ENCODE measurements at regions not wholly inside any gene's neighbourhood (a gene's known extent, or its start where the extent isn't known, plus 50 kb on each side); places are given as distances from the start of the nearest gene placed in this dataset.
A peak's percentile ranks its signal among the peaks of the same experiment; 100 is the strongest.

DNA sequence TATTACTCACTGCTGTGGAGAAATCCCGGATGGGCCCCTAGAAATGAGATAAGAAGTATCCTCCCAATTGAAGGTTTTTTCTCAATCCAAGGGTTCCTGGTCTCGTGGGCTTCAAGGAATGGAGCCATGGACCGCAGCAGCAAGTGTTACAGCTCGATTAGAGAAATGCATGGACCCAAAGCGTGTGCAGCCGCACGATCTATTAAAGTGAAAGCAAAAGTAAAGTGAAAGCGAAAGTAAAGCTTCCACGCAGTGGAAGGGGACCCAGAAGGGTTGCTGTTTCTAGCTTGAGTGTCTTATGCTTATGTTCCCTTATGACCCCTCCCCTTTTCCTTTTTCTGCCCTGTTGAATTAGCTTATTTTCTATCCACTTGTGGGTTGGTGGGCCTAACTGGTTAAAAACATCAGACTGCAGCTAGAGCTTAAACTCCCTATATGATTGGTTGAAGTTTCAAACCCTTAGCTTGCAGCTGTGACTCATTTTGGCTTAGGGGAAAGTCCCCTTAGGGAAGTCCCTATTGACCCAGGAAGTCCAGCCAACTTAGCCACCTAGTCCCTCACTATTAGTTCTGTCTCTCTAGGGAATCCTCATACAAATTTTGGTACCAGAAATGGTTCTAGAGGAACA, 1111.8 kb downstream of the TAF11L14 start:
- H3K4me1 ChIP-seq = no peaks in the 10 kb centered on the region
- peak overlapping the region in 1 of 2 donors; percentile 10 for H3K27ac ChIP-seq
- H3K27me3 ChIP-seq = no peaks in the 10 kb centered on the region
- peak overlapping the region; percentile 47 to 53 for H3K4me3 ChIP-seq
- intact Hi-C loops (cut with DNase I) = no loop called here
- H3K9me3 ChIP-seq = no peaks in the 10 kb centered on the region
- DNase-seq (ENCODE audit: low spot score in 2 of 2) = no peak
- H3K36me3 ChIP-seq = no peaks in the 10 kb centered on the region
- TF ChIP-seq, protein P1, sequence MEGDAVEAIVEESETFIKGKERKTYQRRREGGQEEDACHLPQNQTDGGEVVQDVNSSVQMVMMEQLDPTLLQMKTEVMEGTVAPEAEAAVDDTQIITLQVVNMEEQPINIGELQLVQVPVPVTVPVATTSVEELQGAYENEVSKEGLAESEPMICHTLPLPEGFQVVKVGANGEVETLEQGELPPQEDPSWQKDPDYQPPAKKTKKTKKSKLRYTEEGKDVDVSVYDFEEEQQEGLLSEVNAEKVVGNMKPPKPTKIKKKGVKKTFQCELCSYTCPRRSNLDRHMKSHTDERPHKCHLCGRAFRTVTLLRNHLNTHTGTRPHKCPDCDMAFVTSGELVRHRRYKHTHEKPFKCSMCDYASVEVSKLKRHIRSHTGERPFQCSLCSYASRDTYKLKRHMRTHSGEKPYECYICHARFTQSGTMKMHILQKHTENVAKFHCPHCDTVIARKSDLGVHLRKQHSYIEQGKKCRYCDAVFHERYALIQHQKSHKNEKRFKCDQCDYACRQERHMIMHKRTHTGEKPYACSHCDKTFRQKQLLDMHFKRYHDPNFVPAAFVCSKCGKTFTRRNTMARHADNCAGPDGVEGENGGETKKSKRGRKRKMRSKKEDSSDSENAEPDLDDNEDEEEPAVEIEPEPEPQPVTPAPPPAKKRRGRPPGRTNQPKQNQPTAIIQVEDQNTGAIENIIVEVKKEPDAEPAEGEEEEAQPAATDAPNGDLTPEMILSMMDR (IDR thresholded peaks at IDR 0.05) = no peak

DNA sequence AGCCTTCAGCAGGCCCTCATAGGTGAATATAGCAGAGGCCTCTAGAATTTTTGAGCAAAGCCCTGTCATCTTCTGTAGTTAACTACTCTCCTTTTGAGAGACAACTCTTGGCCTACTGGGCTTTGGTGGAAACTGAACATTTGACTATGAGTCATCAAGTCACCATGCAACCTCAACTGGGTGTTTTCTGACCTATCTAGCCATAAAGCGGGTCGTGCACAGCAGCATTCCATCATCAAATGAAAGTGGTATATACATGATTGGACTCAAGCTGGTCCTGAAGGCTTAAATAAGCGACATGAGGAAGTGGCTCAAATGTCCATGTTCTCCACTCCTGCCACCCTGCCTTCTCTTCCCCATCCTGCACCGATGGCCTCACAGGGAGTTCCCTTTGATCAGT, 1115.5 kb downstream of the TAF11L14 start:
- DNase-seq (ENCODE audit: low spot score in 2 of 2) = no peak
- Histone ChIP-seq H3K36me3 (no peaks in the 10 kb centered on the region), H3K27ac (no peak overlapping the region), H3K4me3 (no peak overlapping the region), H3K27me3 (no peaks in the 10 kb centered on the region), H3K9me3 (no peaks in the 10 kb centered on the region), H3K4me1 (no peaks in the 10 kb centered on the region)
- TF ChIP-seq, protein P1 (IDR thresholded peaks at IDR 0.05) = no peak
- intact Hi-C loops (cut with DNase I) = no loop called here

DNA sequence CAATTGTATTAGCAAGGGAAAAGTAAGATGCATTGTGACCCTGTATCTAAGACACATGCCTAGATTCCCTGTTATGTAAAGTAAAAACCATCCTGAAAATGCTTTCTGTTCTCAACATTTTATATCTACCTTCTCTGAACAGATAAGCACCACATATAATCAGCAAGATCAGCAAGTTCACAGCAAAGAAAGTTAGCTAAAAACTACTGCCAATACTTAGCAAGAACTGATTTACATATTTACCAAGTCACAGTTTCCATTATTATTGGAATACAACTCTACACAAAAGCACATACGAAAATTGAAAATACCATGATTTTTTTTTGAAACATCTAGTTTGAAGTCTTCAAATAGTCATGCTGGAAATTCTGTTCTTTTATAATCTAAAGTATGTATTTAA, 1118.1 kb downstream of the TAF11L14 start:
- Histone ChIP-seq H3K27me3 (no peaks in the 10 kb centered on the region), H3K27ac (no peak overlapping the region), H3K9me3 (no peaks in the 10 kb centered on the region), H3K4me3 (no peak overlapping the region), H3K4me1 (no peaks in the 10 kb centered on the region), H3K36me3 (no peaks in the 10 kb centered on the region)
- TF ChIP-seq, protein P1 (IDR thresholded peaks at IDR 0.05) = no peak
- intact Hi-C loops (cut with DNase I) = no loop called here
- DNase-seq (ENCODE audit: low spot score in 2 of 2) = no peak

DNA sequence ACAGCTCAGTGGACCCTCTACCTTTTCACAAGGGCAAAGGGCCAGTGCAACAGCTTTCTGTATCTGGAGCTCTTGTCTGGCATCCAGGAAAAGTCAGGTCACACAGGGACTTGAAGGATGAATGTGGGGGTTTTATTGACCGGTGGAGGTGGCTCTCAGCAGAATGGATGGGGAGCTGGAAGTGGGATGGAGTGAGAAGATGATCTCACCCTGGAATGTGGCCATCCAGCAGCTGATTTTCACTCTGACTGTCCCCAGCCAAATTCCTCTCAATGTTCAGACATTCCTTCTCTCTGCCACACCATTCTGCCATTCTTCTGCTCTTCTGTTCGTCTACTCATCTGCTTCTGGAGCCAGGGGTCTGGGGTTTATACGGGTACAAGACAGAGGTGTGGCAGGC, 1119.9 kb downstream of the TAF11L14 start:
- Histone ChIP-seq H3K4me3 (no peak overlapping the region), H3K9me3 (no peaks in the 10 kb centered on the region), H3K36me3 (no peaks in the 10 kb centered on the region), H3K27me3 (no peaks in the 10 kb centered on the region), H3K27ac (no peak overlapping the region), H3K4me1 (no peaks in the 10 kb centered on the region)
- DNase-seq (ENCODE audit: low spot score in 2 of 2) = no peak
- intact Hi-C loops (cut with DNase I) = no loop called here
- TF ChIP-seq, protein P1 (IDR thresholded peaks at IDR 0.05) = no peak

DNA sequence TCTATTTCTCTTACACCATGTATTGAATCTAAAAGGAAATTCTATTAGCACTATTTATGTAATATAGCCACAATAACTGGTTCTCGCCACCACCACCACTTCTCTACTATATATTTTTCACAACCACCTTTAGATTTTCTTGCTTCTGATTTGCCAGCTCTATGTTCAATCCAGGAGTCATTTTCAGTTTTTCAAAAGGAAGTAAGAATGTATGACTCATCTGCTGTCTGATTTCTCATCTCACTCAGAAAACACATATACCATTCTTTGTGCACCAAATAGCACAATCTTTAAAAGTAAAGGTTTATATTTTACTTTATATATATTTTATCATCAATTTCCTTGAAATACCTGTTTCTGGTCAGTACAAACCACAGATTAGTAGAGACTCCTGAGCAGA, 1127.5 kb downstream of the TAF11L14 start:
- H3K9me3 ChIP-seq = no peaks in the 10 kb centered on the region
- no peak for DNase-seq (ENCODE audit: low spot score in 2 of 2)
- H3K4me1 ChIP-seq = no peaks in the 10 kb centered on the region
- TF ChIP-seq, protein P1 (IDR thresholded peaks at IDR 0.05) = no peak
- no peak overlapping the region for H3K4me3 ChIP-seq
- no peaks in the 10 kb centered on the region for H3K27me3 ChIP-seq
- intact Hi-C loops (cut with DNase I) = no loop called here
- H3K36me3 ChIP-seq = no peaks in the 10 kb centered on the region
- H3K27ac ChIP-seq = no peak overlapping the region

DNA sequence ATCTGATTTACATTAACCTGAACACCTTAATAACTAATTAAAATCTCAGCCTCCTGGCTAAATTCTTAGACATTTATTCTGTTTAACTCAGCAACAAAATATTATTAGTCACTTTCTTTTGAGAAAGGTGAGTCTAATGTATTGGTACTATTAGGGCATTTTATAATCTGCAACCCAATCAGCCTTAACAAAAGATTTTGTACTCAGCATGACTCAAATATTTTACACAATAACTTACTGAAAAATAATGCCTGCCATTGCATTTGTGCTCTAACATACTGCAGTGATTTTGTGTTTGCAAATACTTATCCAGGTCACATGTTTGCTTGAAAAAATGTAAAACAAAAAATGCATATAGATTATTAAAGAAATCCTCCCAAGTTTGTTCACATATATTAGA, 1129.9 kb downstream of the TAF11L14 start:
- no peak overlapping the region for H3K27ac ChIP-seq
- intact Hi-C loops (cut with DNase I) = no loop called here
- DNase-seq (ENCODE audit: low spot score in 2 of 2) = no peak

More for the DNA sequence above, 1129.9 kb downstream of the TAF11L14 start:
- Histone ChIP-seq H3K4me1 (no peaks in the 10 kb centered on the region), H3K9me3 (no peaks in the 10 kb centered on the region), H3K36me3 (no peaks in the 10 kb centered on the region), H3K4me3 (no peak overlapping the region), H3K27me3 (no peaks in the 10 kb centered on the region)
- TF ChIP-seq, protein P1 (IDR thresholded peaks at IDR 0.05) = no peak
